ENCODE measurements at regions not wholly inside any gene's neighbourhood (a gene's known extent, or its start where the extent isn't known, plus 50 kb on each side); places are given as distances from the start of the nearest gene placed in this dataset.
"Not testable (repeated sequence)": the region's sequence is repeated elsewhere in the genome, so short reads cannot be mapped to it uniquely, and the experiment has no call there.

DNA sequence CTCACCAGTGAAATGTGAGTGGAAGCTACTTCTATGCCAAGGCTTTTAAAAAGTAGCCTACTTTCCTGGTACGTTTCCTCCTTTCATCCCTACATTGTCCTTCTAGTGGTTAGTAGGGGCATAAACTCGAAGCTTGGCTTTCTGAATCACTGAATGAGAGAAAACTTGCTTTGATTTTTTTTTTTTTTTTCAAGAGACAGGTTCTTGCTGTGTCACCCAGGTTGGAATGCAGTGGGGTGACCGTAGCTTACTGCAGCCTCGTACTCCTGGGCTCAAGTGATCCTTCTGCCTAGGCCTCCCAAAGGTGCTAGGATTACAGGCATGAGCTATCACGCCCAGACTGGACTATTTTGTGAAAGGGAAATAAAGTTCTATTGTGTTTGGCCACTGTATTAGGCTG is 89.1 kb upstream of the IGFBP7 start:
- no peak for DNase-seq

DNA sequence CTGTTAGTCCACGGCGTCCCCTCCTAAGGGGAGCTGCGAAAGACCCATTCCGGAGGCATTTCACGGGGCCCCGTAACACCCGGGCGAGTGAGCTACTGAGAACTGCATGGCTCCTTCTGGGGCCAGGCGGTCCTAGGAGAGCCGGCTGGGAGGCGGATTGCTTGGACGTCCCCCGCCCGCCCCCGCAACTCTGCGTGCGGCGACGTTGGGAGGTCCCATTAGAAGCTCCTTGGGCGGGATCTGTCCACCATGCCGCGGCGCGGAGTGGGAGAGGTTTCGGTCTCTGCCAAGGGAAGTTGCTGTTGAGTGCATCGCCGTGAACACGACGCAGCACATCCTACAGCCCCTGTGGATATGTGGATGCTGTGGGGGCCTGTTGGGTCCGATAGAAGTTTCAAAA is 85.4 kb upstream of the IGFBP7 start:
- no peak for DNase-seq

DNA sequence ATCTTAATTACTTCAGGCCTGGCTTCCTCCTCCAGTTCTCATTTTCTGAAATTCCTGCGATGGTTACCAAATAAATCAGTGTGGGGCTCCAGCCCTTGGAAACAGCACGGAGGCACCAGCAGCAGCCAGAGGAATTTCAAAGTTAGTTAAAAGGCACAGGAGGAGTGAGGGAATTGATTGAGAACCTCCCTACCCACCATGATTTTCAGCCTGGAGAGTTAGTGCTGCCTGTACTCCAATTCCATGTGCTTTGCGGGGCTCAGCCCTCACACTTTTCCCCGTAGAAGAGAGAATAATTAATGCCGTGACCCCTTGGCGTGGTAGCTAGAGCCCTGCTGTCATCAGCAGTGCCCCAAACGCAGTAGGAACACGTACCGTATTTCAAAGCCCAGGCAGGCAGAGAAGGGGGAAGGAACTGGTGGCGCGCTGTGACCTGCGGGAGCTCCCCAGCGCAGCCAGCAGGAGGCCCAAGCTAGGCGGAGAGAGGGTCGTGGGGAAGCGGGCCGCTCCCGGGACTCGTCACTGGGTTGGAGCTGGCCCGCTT is 84.0 kb upstream of the IGFBP7 start:
- DNase-seq: no peak

DNA sequence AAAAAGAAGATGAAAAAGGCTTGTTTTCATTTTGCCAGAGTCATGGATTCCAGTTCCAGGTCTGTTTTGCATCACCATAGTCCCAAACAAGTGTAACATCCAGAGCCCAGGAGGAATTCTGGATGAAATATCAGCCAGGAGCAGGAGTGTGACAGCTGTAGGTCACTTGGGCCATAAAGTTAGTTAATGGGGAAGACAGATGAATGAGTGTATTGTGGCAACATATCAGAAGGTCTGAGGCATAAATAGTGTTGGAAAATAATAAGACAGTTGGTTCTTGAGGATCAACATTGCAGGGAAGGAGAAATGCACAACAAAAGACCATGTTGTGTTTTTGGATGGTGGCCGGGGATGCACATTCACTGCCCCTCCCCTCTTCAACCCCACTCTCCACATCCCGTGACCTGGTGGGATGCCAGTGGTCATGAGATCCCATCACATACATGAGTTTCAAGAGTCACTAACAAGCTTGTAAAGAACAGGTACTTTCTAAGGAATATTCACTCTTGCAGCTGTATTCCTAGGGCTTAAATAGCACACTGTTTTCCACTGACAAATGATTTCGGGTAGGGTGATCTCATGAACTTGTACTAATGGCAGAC is 83.1 kb upstream of the IGFBP7 start:
- DNase-seq: no peak

DNA sequence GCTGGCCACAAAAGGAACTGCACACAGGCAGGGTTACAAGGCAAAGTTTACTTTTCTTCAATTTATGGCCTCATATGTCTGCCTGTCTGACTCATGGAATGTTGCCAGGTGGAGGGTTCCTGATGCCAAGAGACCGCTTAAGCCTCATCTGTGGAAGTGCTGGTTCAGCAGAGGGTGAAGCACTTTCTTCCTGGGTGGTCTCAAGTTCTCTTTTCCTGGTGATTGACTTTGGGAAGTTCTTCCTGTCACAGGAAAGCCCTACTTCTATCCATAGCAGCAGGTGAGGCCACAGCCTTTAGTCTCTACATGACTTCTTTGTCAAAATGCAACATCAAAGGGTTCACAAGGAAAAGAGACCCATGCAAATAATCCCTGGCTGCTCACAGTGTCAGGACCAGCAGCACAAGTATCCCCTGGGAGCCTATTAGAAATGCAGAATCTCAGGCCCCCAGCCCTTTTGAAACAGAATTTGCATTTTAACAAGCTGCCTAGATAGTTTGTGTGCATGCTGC is 81.4 kb upstream of the IGFBP7 start:
- peak; percentile 21 for DNase-seq

DNA sequence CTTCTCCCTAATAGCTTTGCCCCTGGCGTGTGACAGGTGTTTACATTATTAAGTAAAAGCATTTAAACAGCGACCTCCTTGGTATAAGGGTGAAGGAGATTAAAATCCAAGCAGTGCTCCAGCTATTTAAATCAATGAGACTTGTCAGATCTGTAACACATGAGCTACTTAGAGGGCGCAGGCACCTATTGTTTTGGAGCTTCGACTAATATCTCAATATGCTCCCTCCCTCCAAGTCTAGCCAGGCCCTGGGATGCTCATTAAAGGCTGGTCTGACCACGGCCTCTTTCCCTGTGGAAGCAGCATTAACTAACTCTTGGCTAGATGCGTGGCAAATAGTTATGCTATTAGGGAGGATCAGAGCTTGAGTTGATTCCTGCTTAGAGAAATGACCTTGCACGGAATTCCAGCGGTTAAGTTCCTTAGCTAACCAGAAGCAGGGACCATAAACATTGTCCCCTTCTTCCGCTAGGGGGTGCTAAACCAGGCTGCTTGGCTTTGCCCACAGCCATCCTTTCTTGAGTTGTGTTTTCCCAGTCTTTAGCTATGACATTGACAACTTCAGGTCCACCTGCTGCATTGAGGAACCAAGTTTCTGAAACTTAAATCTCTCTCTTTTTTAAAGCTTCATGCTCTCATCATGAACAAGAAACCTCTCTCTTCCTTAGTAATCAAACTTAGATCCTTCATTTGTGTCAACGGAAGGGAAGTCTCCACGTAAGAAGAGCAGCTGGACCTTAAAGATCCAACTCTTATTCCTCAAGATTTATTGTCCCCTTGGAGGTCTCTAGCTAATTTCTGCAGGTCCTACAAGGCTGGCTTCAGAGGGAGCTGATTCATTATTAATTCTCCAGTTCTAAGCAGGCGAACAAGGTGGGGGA is 80.7 kb upstream of the IGFBP7 start:
- DNase-seq: peak; percentile 96

DNA sequence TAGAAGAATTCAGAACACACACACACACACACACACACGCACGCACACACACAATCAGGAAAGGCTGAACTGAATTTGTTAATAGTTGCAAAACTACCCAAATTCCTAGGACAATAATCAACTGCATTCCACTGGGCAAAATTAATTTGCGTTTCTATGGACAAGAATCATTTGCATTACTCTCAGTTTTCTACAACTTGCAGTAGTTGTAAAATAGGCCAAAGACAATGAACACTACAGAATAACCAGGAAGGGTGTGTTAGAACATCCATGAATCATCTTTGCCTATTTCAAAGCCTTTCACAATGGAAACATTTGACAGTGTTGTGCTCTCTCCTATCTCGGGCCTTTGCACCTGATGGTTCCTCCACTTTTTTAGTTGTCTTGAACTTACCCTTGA is 77.1 kb upstream of the IGFBP7 start:
- DNase-seq: no peak

DNA sequence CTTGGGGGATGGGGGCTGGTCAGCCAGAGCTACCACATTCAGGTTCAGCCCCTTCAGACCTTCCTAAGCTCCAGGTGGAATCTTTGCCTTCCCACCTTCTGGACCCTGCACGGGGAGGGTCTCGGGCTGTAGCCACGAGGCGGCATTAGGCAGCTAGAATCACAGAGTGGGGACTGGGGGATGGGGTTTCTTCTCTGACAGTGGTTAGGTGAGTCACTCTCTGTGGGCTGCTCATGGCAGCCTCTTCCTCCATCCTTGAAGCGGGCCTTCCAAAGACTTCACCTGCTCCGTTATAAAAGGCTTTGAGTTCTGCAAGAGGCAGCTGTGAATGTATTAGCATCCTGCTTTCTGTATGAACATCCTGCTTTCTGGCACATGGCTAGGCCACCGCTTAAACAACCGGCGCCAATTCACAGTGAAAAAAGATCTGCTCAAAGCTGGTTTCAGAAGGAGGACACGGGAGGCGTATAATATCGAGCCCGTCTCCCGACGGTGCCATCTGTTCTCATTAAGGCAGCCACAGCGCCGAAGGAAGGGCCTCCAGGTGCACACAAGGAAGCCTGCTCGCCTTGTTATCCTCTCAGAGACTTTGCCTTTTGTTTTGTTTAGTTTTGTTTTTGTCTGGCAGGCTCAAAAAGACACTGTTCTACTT is 74.3 kb upstream of the IGFBP7 start:
- peak; percentile 85 for DNase-seq

DNA sequence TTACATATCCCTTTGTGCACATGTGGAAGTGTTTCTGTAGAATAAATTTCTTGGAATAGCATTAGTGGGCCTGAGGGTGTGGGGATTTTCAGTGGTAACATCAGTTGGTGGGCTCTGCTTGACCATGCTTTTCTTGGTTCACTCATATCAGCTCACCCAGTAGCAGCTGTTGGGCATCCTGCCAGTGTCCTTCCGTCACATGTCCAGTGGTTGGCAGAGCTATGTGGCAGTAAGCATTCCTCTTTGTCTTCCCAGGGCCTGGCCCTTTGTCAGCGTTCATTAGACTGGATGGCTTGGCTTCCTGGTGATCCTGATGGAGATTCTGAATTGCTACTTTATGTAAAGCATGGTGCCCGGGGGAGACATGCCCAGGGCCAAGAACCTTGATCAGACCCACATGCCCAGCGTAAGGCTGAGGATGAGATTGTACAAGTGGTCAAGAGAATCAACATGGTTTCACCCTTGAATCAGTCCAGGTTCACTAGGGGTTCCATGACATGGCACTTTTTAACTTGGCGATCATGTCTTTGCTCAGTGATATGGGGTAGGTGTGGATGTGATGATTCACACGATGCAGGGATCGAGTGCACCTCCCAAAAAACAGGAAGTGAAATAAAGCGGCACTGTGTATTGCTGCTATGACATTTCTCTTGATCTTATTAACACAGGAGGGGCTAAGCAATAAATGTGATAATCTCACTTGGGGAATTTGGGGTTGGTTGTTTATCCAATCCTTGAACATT is 72.1 kb upstream of the IGFBP7 start:
- no peak for DNase-seq

DNA sequence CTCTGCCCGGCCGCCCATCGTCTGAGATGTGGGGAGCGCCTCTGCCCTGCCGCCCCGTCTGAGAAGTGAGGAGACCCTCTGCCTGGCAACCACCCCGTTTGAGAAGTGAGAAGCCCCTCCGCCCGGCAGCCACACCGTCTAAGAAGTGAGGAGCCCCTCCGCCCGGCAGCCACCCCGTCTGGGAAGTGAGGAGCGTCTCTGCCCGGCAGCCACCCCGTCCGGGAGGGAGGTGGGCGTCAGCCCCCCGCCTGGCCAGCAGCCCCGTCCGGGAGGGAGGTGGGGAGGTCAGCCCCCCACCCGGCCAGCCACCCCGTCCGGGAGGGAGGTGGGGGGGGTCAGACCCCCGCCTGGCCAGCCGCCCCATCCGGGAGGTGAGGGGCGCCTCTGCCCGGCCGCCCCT is 63.0 kb upstream of the IGFBP7 start:
- not testable (repeated sequence) for DNase-seq

DNA sequence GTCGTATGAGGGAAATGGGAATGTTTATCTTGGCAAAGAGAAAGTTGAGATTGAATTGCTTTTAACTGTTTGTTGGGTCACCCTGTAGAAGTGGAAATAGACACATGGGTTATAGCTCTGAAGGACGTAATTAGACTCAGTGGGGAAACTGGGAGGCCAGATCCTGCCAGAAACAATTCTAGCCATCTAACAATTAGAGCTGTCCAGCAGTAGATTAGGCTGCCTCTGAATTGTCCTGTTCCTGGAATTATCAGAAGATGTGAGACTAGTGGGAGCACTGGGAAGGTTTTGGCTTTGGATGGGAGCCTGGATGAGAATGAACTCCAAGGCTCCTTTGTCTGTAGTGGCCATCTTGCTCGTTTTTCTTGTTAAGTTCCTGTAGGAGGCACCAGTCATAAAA is 61.9 kb upstream of the IGFBP7 start:
- DNase-seq: no peak

DNA sequence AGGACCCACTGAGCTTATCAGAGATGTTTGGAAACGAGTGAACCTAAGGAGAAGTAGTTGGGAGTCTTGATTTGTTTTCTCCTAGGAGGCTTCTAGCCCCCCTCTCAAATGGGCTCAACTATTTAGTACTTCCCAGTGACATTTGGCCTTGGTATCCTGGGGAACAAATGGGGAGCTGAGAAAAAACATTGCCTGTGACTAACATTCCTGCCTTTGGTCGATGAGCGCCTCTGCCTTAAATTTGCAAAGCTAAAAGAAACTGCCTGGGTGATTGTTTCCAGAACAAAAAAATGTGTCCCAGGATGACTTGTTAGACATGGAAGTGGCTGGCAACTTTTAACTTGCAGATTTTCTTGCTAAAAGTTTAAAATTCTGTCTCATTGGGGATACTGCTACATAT is 58.8 kb upstream of the IGFBP7 start:
- no peak for DNase-seq

DNA sequence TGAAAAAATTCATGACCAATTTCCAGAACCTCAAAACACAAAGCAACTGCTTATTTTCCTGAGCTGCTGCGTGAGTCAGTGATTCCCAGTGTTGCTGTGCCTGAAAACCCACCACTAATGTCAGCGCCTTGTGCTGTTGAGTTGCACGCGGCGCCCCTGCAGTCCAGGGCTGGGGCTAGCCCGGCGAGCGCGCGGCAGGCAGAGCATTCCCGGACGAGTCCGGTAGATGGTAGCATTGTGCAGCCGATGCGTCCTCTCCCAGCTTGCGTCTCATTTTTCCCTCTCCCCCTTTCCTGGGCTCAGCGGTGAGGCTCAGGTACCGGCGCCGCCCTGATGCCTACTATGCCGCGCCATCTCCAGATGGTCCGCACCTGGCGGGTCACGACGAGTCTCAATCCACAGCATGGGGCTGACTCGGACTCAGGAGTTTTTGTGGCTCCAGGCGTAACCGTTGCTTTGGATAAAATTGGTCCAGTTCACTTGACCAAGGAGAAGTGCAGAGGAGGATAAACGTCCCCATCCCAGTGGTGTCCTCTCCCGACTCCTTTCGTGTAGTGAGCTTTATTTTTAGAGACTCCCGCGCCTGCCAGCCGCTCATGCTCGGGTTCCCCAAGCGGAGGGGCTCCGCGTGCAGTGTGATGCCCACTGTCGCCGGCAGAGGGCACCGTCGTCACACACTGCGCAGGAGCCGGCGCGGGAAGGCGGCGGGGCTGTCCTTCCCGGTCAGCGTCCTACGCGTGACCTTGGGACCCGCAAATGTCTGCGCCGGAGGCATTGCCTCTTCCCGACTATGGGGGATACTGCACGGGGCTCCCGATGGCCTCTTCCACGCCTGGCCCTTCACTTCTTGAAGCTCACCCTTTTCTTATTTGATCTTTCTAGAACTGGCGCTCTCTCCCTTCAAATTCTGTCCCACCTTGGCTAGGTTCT is 53.6 kb upstream of the IGFBP7 start:
- DNase-seq: peak; percentile 87

DNA sequence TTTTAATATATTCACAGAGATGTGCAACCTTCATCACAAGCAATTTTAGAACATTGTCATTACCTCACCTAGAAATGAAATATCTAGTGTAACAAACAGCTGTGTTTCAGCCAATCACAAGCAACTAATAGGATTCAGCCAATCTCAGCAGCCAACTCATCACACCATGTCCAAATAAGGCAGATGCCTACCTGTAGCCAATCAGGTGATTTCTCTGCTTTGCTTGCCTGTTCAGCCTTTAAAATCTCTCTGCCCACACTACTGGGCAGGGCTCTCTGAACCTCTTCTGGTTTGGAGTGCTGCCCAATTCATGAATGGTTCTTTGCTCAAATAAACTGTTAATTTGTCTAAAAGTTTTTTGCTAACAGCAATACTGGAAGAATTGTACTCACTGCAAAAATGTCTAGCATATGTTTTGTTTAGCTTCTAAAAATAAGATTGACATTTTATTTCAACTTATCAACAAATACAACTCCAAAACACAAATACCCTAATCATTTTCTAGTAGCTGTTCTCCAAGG is 52.4 kb upstream of the IGFBP7 start:
- peak; percentile 4 for DNase-seq
